H1 (cell line): ENCODE measurements at regions not wholly inside any gene's neighbourhood (a gene's known extent, or its start where the extent isn't known, plus 50 kb on each side); places are given as distances from the start of the nearest gene placed in this dataset.

Source experiments
- CTCF ChIA-PET: fragments of 300-600 bp; sonication (Branson Sonifier 250); formaldehyde crosslinking; loops from one replicate; lab custom pipeline; 2021; ENCODE audit not compliant: partially characterized antibody; lab: Charles Lee
- POLR2A ChIA-PET: fragments of 300-600 bp; sonication (Branson Sonifier 250); formaldehyde crosslinking; loops from one replicate; lab custom pipeline; 2021; ENCODE audit warnings: inconsistent platforms; ENCODE audit not compliant: partially characterized antibody; lab: Charles Lee
- DNase-seq, 2 experiments: peaks; one replicate each; pipeline versions ENCODE4 v3.0.0 to v3.0.0-alpha.2; 2010 to 2022; ENCODE audit warnings: low spot score in 2 of 2, low read depth in 1 of 2, mixed read lengths in 1 of 2
- FAIRE-seq: peaks from 2 replicates; lab custom pipeline; 2011; peaks lifted over from hg19 to GRCh38; lab: Jason Lieb, UNC
- H2AFZ ChIP-seq: 2 replicates; pipeline ENCODE4 v1.8.1; 2012; ENCODE audit warnings: low read length, inconsistent platforms
- H2AK5ac ChIP-seq: 2 replicates; pipeline ENCODE4 v1.6.1; 2013; ENCODE audit warnings: low read depth, low read length
- H2BK120ac ChIP-seq: replicated peaks from 2 replicates; pipeline ENCODE3; 2013; ENCODE audit warnings: low read depth, low read length, inconsistent platforms
- H2BK12ac ChIP-seq: 2 replicates; pipeline ENCODE4 v1.6.1; 2013; ENCODE audit warnings: low read depth, low read length
- H2BK15ac ChIP-seq: 2 replicates; pipeline ENCODE4 v1.6.1; 2013; ENCODE audit warnings: low read length
- H2BK20ac ChIP-seq: 2 replicates; pipeline ENCODE4 v1.6.1; 2013; ENCODE audit warnings: low read length
- H2BK5ac ChIP-seq: 2 replicates; pipeline ENCODE4 v1.6.1; 2013; ENCODE audit warnings: low read depth, low read length
- H3K14ac ChIP-seq: 2 replicates; pipeline ENCODE4 v1.6.1; 2013; ENCODE audit warnings: inconsistent platforms; ENCODE audit not compliant: insufficient read length
- H3K18ac ChIP-seq: 2 replicates; pipeline ENCODE4 v1.6.1; 2013; ENCODE audit warnings: low read length; ENCODE audit errors: extremely low read depth
- H3K23ac ChIP-seq: 2 replicates; pipeline ENCODE4 v1.6.1; 2013; ENCODE audit warnings: inconsistent platforms; ENCODE audit not compliant: insufficient read length
- H3K23me2 ChIP-seq: 2 replicates; pipeline ENCODE4 v1.6.1; 2013; ENCODE audit warnings: low read depth, low read length
- H3K27ac ChIP-seq: 2 replicates; pipeline ENCODE4 v1.6.1; 2011; ENCODE audit warnings: low read depth, low read length, inconsistent platforms
- H3K27me3 ChIP-seq, 4 experiments: replicated peaks in 1 of 4; 1 replicate in 1 of 4; 2 replicates in 3 of 4; pipeline versions ENCODE4 v1.6.1 to v1.8.1; 2011 to 2013; ENCODE audit warnings: low read length in 3 of 4, mild to moderate bottlenecking in 3 of 4, inconsistent platforms in 2 of 4, mixed read lengths in 2 of 4, moderate library complexity in 1 of 4; ENCODE audit not compliant: control insufficient read depth in 3 of 4, insufficient read depth in 3 of 4; ENCODE audit errors: extremely low read depth in 1 of 4
- H3K36me3 ChIP-seq, 4 experiments: 2 replicates each; pipeline versions ENCODE4 v1.6.1 to v1.8.1; 2011 to 2013; ENCODE audit warnings: mild to moderate bottlenecking in 4 of 4, low read length in 3 of 4, moderate library complexity in 2 of 4, control low read depth in 1 of 4, inconsistent platforms in 1 of 4; ENCODE audit not compliant: insufficient read depth in 4 of 4, control insufficient read depth in 2 of 4
- H3K4ac ChIP-seq: replicated peaks from 2 replicates; pipeline ENCODE3; 2013; ENCODE audit warnings: low read length, low read depth, mixed read lengths, inconsistent platforms; ENCODE audit not compliant: insufficient read length
- H3K4me1 ChIP-seq, 4 experiments: replicated peaks in 1 of 4; 1 replicate in 1 of 4; 2 replicates in 3 of 4; pipeline versions ENCODE4 v1.6.1 to v1.8.1; 2011 to 2013; ENCODE audit warnings: low read length in 3 of 4, inconsistent platforms in 2 of 4, mixed read lengths in 1 of 4; ENCODE audit not compliant: insufficient read depth in 4 of 4, control insufficient read depth in 3 of 4
- H3K4me2 ChIP-seq, 2 experiments: 2 replicates each; pipeline versions ENCODE4 v1.6.1 to v1.8.1; 2011 to 2013; ENCODE audit warnings: low read depth in 2 of 2, low read length in 2 of 2, control low read depth in 1 of 2, inconsistent platforms in 1 of 2, mild to moderate bottlenecking in 1 of 2; ENCODE audit not compliant: insufficient read depth in 1 of 2
- H3K4me3 ChIP-seq, 4 experiments: fragments of 200-600, 300-600 bp in 1 of 4; sonication (generic), shearing (Covaris generic), sonication (Bioruptor Twin) in 1 of 4; 2 replicates each; pipeline versions ENCODE4 v1.5.1 to v1.8.1; 2011 to 2016; ENCODE audit warnings: low read length in 4 of 4, low read depth in 3 of 4, control low read depth in 2 of 4, inconsistent platforms in 2 of 4, mild to moderate bottlenecking in 2 of 4, mixed read lengths in 1 of 4, moderate library complexity in 1 of 4; ENCODE audit not compliant: insufficient read depth in 2 of 4; ENCODE audit errors: extremely low read depth in 1 of 4
- H3K56ac ChIP-seq: replicated peaks from 2 replicates; pipeline ENCODE3; 2013; ENCODE audit warnings: low read depth, mild to moderate bottlenecking, mixed read lengths, low read length, inconsistent platforms; ENCODE audit not compliant: insufficient read length
- H3K79me1 ChIP-seq: 2 replicates; pipeline ENCODE4 v1.6.1; 2013; ENCODE audit warnings: low read depth, low read length, control low read depth
- H3K79me2 ChIP-seq, 2 experiments: 2 replicates each; pipeline versions ENCODE4 v1.6.1 to v1.8.1; 2012 to 2013; ENCODE audit warnings: low read length in 2 of 2, mild to moderate bottlenecking in 2 of 2, inconsistent platforms in 1 of 2; ENCODE audit not compliant: insufficient read depth in 2 of 2, control insufficient read depth in 1 of 2
- H3K9ac ChIP-seq, 4 experiments: replicated peaks in 1 of 4; 1 replicate in 1 of 4; 2 replicates in 3 of 4; pipeline versions ENCODE4 v1.6.1 to v1.8.1; 2011 to 2013; ENCODE audit warnings: low read depth in 3 of 4, low read length in 3 of 4, control low read depth in 2 of 4, mild to moderate bottlenecking in 2 of 4, moderate library complexity in 2 of 4, inconsistent platforms in 1 of 4; ENCODE audit errors: extremely low read depth in 1 of 4
- H3K9me3 ChIP-seq, 2 experiments: 2 replicates each; pipeline versions ENCODE4 v1.6.1 to v1.8.1; 2012 to 2013; ENCODE audit warnings: mild to moderate bottlenecking in 2 of 2, moderate library complexity in 2 of 2, control low read depth in 1 of 2, inconsistent platforms in 1 of 2, low read depth in 1 of 2, low read length in 1 of 2, mixed read lengths in 1 of 2; ENCODE audit not compliant: insufficient read depth in 2 of 2
- H4K20me1 ChIP-seq, 2 experiments: replicated peaks in 1 of 2; 2 replicates each; pipeline versions ENCODE3 to v1.8.1; 2011 to 2013; ENCODE audit warnings: inconsistent platforms in 2 of 2, low read length in 2 of 2, mild to moderate bottlenecking in 1 of 2; ENCODE audit not compliant: insufficient read depth in 2 of 2, control insufficient read depth in 1 of 2
- H4K5ac ChIP-seq: 2 replicates; pipeline ENCODE4 v1.6.1; 2013; ENCODE audit warnings: low read length, low read depth, mixed read lengths, inconsistent platforms; ENCODE audit not compliant: insufficient read length
- H4K8ac ChIP-seq: 2 replicates; pipeline ENCODE4 v1.8.0; 2013; ENCODE audit warnings: mild to moderate bottlenecking, moderate library complexity, low read length, inconsistent platforms; ENCODE audit not compliant: insufficient read depth; ENCODE audit errors: extremely low read depth
- H4K91ac ChIP-seq: replicated peaks from 2 replicates; pipeline ENCODE3; 2013; ENCODE audit warnings: low read length, mixed read lengths, inconsistent platforms; ENCODE audit not compliant: insufficient read length
- HDAC2 ChIP-seq, 2 experiments: fragments of 300-600 bp in 1 of 2; sonication (generic) in 1 of 2; IDR thresholded peaks; 2 replicates each; pipeline ENCODE4 v1.6.1; 2011 to 2012; ENCODE audit warnings: low read depth in 2 of 2, low read length in 2 of 2, mild to moderate bottlenecking in 2 of 2, moderate library complexity in 2 of 2, borderline replicate concordance in 1 of 2, inconsistent platforms in 1 of 2
- KDM1A ChIP-seq: fragments of 200-600, 300-600 bp; sonication (generic); IDR thresholded peaks from 2 replicates; pipeline ENCODE4 v1.7.1; 2016; ENCODE audit warnings: mild to moderate bottlenecking, low read length, borderline replicate concordance
- NANOG ChIP-seq: IDR thresholded peaks from 2 replicates; pipeline ENCODE4 v1.6.1; 2011; ENCODE audit warnings: low read length, low read depth, mild to moderate bottlenecking, inconsistent platforms; ENCODE audit not compliant: insufficient read depth, poor library complexity, severe bottlenecking
- SIN3A ChIP-seq, 2 experiments: IDR thresholded peaks in 1 of 2; conservative IDR thresholded peaks in 1 of 2; 2 replicates each; pipeline ENCODE4 v1.6.1; 2011 to 2012; ENCODE audit warnings: low read length in 2 of 2, improper control_type of control experiment in 1 of 2, low read depth in 1 of 2, mild to moderate bottlenecking in 1 of 2
- SRF ChIP-seq: IDR thresholded peaks from 2 replicates; pipeline ENCODE4 v1.6.1; 2011; ENCODE audit warnings: mild to moderate bottlenecking, low read depth, low read length, moderate library complexity
- ZNF274 ChIP-seq: IDR thresholded peaks from 2 replicates; pipeline ENCODE4 v1.7.0; 2012; ENCODE audit warnings: low read length, borderline replicate concordance; ENCODE audit errors: extremely low read depth
- WGBS, 2 experiments: shearing (Covaris generic) in 1 of 2; methylation state at CpG; one replicate each; pipeline versions ENCODE4 v1.1.6 to v1.1.7; 2013 to 2015; ENCODE audit warnings: low lambda C conversion rate in 2 of 2, mixed read lengths in 2 of 2, inconsistent platforms in 1 of 2, low coverage in 1 of 2, missing lambda C conversion rate in 1 of 2; ENCODE audit not compliant: insufficient replicate concordance in 2 of 2, insufficient coverage in 1 of 2, insufficient read length in 1 of 2; ENCODE audit errors: extremely low coverage in 1 of 2, missing lambda C conversion rate in 1 of 2; 5-methylcytosine and 5-hydroxymethylcytosine counted together

DNA sequence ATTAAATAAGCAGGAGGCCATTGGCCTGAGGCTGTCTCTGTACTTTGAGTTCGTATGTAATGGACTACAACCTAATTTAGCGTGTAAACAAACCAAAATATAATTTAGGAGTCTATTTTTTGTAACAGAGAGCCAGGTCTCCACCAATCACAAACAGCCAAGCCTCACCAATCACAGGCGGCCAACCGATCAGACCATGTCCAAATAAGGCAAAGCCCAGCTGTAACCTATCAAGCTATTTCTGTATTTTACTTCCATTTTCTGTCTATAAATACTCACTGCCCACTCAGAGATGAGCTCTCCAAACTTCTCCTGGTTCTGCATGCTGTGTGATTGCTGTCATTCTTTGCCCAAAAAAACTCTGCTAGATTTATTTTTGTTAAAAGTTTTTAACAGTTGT lies 322.7 kb downstream of the NPIPA8 start:
- Histone ChIP-seq H3K14ac (no peak overlapping the region), H2AK5ac (no peak overlapping the region), H3K23me2 (no peaks in the 10 kb centered on the region), H3K36me3 (no peaks in the 10 kb centered on the region), H2BK15ac (no peak overlapping the region), H2BK120ac (no peak overlapping the region), H3K27me3 (no peaks in the 10 kb centered on the region), H4K91ac (no peak overlapping the region), H3K4ac (no peak overlapping the region), H4K8ac (no peak overlapping the region), H3K27ac (no peak overlapping the region), H3K4me3 (no peak overlapping the region), H3K9ac (no peak overlapping the region), H2BK12ac (no peak overlapping the region), H3K9me3 (no peaks in the 10 kb centered on the region), H3K23ac (no peak overlapping the region), H2AFZ (no peak overlapping the region), H3K18ac (no peak overlapping the region), H3K79me2 (no peaks in the 10 kb centered on the region), H3K4me1 (0 out of 7 replicates have a peak, but pooled peaks cover 0 to 3% (median 0%) of the 10 kb centered on the region in 4 experiments), H2BK20ac (no peak overlapping the region), H4K20me1 (no peaks in the 10 kb centered on the region), H2BK5ac (no peak overlapping the region), H3K56ac (no peak overlapping the region), H3K4me2 (no peak overlapping the region), H4K5ac (no peak overlapping the region), H3K79me1 (no peaks in the 10 kb centered on the region)
- DNase-seq = no peak
- ChIA-PET CTCF (interaction anchor here (0.7 kb wide), 1 partner anchor 8 kb away, joined by 3 read pairs; no protein-coding TSS in a partner anchor), POLR2A (no interaction called here)
- 93% methylated on average over 4 of the region's 4 CpGs; no CpG with 5 or more reads in 1 of the 2 experiments for WGBS, 2 experiments
- FAIRE-seq = no peak
- TF ChIP-seq ZNF274 (no peak), SIN3A (conservative IDR thresholded peaks at IDR 0.05 in 1 of 2, IDR thresholded peaks at IDR 0.05 in 1 of 2; ENCODE audit: low read depth in 1 of 2, low read length in 2 of 2) (no peak), KDM1A (no peak), NANOG (no peak), HDAC2 (IDR thresholded peaks at IDR 0.05; ENCODE audit: borderline replicate concordance in 1 of 2, low read depth in 2 of 2, low read length in 2 of 2) (no peak), SRF (peak; percentile 75)
